ENCODE measurements at regions not wholly inside any gene's neighbourhood (a gene's known extent, or its start where the extent isn't known, plus 50 kb on each side); places are given as distances from the start of the nearest gene placed in this dataset.

DNA sequence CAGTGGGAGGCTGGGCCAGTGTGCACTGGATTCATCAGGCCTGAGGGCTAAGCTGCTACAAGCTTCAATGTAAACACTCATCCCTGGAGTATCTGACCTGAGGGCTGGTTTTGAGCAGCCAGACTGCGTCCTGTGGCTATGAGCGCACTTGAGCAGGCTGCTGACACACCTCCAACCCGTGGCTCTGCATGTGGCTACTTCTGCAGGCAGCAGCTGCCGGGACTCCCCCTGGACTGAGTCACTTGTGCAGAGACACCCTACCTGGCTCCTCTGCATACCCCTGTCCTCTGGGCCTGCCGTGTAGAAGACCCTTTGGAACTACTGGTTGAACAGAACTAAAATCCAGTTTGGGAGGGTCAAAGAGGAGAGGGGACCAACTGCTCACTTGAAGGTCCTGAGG, 172.0 kb downstream of the SCP2D1 start:
- TF ChIP-seq, protein P1, sequence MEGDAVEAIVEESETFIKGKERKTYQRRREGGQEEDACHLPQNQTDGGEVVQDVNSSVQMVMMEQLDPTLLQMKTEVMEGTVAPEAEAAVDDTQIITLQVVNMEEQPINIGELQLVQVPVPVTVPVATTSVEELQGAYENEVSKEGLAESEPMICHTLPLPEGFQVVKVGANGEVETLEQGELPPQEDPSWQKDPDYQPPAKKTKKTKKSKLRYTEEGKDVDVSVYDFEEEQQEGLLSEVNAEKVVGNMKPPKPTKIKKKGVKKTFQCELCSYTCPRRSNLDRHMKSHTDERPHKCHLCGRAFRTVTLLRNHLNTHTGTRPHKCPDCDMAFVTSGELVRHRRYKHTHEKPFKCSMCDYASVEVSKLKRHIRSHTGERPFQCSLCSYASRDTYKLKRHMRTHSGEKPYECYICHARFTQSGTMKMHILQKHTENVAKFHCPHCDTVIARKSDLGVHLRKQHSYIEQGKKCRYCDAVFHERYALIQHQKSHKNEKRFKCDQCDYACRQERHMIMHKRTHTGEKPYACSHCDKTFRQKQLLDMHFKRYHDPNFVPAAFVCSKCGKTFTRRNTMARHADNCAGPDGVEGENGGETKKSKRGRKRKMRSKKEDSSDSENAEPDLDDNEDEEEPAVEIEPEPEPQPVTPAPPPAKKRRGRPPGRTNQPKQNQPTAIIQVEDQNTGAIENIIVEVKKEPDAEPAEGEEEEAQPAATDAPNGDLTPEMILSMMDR (IDR thresholded peaks at IDR 0.05; ENCODE audit: borderline replicate concordance, insufficient read depth, low read depth, low read length): no peak
- no peak overlapping the region for H3K4me3 ChIP-seq (ENCODE audit: low read depth, low read length)

GRCh38 chr20:18986146-18986830, 172.7 kb downstream of the SCP2D1 start:
- TF ChIP-seq, protein P1 (IDR thresholded peaks at IDR 0.05; ENCODE audit: borderline replicate concordance, insufficient read depth, low read depth, low read length): no peak
- H3K4me3 ChIP-seq (ENCODE audit: low read depth, low read length): no peak overlapping the region

DNA sequence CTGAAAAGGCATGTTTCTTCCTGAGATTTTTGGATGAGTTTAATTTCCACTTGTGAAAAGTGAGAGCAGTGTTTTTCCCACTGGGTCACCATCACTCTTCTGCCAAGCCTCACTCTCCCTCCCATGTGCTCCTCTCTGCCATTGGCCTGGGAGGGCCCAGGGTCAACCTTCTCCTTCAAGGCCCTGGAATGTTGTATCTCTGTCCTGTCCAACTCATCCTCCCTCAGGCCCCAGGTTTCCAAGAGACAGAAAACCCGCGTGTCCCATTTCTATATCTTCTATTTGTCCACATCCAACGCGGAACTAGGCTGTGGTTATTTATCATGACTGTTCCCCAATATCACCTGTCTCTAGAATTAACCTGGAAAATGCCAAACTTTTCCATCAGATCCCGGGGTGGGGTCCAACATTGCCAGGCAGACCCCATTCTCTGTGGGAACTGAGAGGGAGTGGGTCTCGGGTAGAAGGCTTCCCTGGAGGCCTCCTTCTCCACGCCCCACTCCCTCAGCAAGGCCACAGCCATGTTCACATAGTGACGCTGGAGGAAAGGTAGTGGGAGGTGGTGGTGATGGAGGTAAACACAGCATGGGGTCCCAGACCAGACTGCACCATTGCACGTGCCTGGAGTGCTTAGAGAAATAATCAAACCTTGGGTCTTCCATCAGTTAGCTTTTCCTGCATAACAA, 173.5 kb downstream of the SCP2D1 start:
- H3K4me3 ChIP-seq (ENCODE audit: low read depth, low read length): no peak overlapping the region
- TF ChIP-seq, protein P1 (IDR thresholded peaks at IDR 0.05; ENCODE audit: borderline replicate concordance, insufficient read depth, low read depth, low read length): no peak

DNA sequence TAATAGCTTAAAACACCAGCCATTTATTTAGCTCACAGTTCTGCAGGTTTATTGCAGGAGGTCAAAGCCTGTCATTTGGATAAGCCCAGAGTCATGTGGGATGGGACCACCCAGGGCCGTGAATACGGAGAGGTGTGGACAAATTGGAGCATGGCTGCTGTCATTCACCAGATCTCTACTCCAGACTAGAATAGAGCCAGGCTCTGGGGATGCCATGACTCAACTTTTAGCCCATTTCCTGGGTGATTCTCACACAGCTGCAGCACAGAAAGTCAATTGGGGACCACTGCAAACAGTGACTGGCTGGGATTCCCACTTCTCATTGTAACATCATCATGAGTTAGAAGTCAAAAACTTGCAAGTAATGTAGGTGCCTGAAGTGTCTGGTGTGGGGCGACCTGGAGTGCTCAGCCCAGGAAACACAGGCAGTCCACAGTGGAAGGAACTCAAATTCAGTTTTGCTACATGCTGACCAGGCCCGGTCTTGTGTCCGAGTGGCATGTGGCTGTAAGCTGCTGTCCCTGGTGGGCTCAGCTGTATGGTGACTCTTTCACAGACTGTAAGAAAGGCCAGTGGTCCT, 174.3 kb downstream of the SCP2D1 start:
- H3K4me3 ChIP-seq (ENCODE audit: low read depth, low read length): no peak overlapping the region
- TF ChIP-seq, protein P1 (IDR thresholded peaks at IDR 0.05; ENCODE audit: borderline replicate concordance, insufficient read depth, low read depth, low read length): no peak

GRCh38 chr20:18988701-18989100, 175.1 kb downstream of the SCP2D1 start:
- H3K4me3 ChIP-seq (ENCODE audit: low read depth, low read length): no peak overlapping the region
- TF ChIP-seq, protein P1 (IDR thresholded peaks at IDR 0.05; ENCODE audit: borderline replicate concordance, insufficient read depth, low read depth, low read length): no peak

- H3K4me3 ChIP-seq (ENCODE audit: low read depth, low read length): no peak overlapping the region
- TF ChIP-seq, protein P1 (IDR thresholded peaks at IDR 0.05; ENCODE audit: borderline replicate concordance, insufficient read depth, low read depth, low read length): no peak
These were observed 176.3 kb downstream of the SCP2D1 start for GRCh38 chr20:18989736-18990474.
